ENCODE measurements at regions not wholly inside any gene's neighbourhood (a gene's known extent, or its start where the extent isn't known, plus 50 kb on each side); places are given as distances from the start of the nearest gene placed in this dataset.

- POLR2A ChIA-PET = no interaction called here
Observed at GRCh38 chr5:171624396-171624795, 161.2 kb upstream of the SMIM23 start.

GRCh38 chr5:171625646-171626045 is 160.0 kb upstream of the SMIM23 start:
- Histone ChIP-seq H3K27ac (ENCODE audit: low read depth, low read length, poor library complexity, severe bottlenecking) (no peak overlapping the region), H2AFZ (ENCODE audit: low read length) (no peak overlapping the region), H3K9me3 (ENCODE audit: low read length) (no peaks in the 10 kb centered on the region), H3K9me2 (ENCODE audit: insufficient read depth, low read length) (no peaks in the 10 kb centered on the region), H3K4me3 (ENCODE audit: low read depth, low read length, poor library complexity, severe bottlenecking) (no peak overlapping the region), H3K79me2 (ENCODE audit: insufficient read depth, low read depth, low read length) (no peaks in the 10 kb centered on the region), H4K20me1 (ENCODE audit: insufficient read depth, low read length) (no peaks in the 10 kb centered on the region; the same call in 1 of the 2 replicates), H3K36me3 (ENCODE audit: insufficient read depth, low read length) (no peaks in the 10 kb centered on the region), H3K4me2 (ENCODE audit: low read length) (no peak overlapping the region), H3K4me1 (ENCODE audit: insufficient read depth, low read length, poor library complexity, severe bottlenecking) (no peaks in the 10 kb centered on the region)
- no peak for DNase-seq (ENCODE audit: low spot score)
- TF ChIP-seq EZH2phosphoT487 (IDR thresholded peaks at IDR 0.05; ENCODE audit: borderline replicate concordance, low read depth, low read length) = no peak
- no peak for TF ChIP-seq CTCF (conservative IDR thresholded peaks at IDR 0.05; ENCODE audit: low read length)
- CTCF ChIA-PET (ENCODE audit: unreplicated experiment) = no interaction called here
- intact Hi-C loops (cut with micrococcal nuclease; ENCODE audit: unreplicated experiment) = no loop called here
- BruUV-seq (replicated peaks) = no TSS peak
- POLR2A ChIA-PET = no interaction called here

More at GRCh38 chr5:171624396-171624795, 161.2 kb upstream of the SMIM23 start:
- CTCF ChIA-PET (ENCODE audit: unreplicated experiment) = no interaction called here
- Histone ChIP-seq H3K4me2 (ENCODE audit: low read length) (no peak overlapping the region), H4K20me1 (ENCODE audit: insufficient read depth, low read length) (no peaks in the 10 kb centered on the region), H2AFZ (ENCODE audit: low read length) (no peak overlapping the region), H3K9me2 (ENCODE audit: insufficient read depth, low read length) (no peaks in the 10 kb centered on the region), H3K79me2 (ENCODE audit: insufficient read depth, low read depth, low read length) (no peaks in the 10 kb centered on the region), H3K9me3 (ENCODE audit: low read length) (no peaks in the 10 kb centered on the region), H3K4me3 (ENCODE audit: low read depth, low read length, poor library complexity, severe bottlenecking) (no peak overlapping the region), H3K36me3 (ENCODE audit: insufficient read depth, low read length) (no peaks in the 10 kb centered on the region), H3K4me1 (ENCODE audit: insufficient read depth, low read length, poor library complexity, severe bottlenecking) (no peaks in the 10 kb centered on the region), H3K27ac (ENCODE audit: low read depth, low read length, poor library complexity, severe bottlenecking) (no peak overlapping the region)
- DNase-seq (ENCODE audit: low spot score) = no peak
- TF ChIP-seq EZH2phosphoT487 (IDR thresholded peaks at IDR 0.05; ENCODE audit: borderline replicate concordance, low read depth, low read length) = no peak
- TF ChIP-seq CTCF (conservative IDR thresholded peaks at IDR 0.05; ENCODE audit: low read length) = no peak
- BruUV-seq (replicated peaks) = no TSS peak
- intact Hi-C loops (cut with micrococcal nuclease; ENCODE audit: unreplicated experiment) = no loop called here

- POLR2A ChIA-PET = no interaction called here
- H2AFZ ChIP-seq (ENCODE audit: low read length) = no peak overlapping the region
- H3K36me3 ChIP-seq (ENCODE audit: insufficient read depth, low read length) = no peaks in the 10 kb centered on the region
- H3K4me1 ChIP-seq (ENCODE audit: insufficient read depth, low read length, poor library complexity, severe bottlenecking) = no peaks in the 10 kb centered on the region
- no peaks in the 10 kb centered on the region; the same call in 1 of the 2 replicates for H4K20me1 ChIP-seq (ENCODE audit: insufficient read depth, low read length)
- CTCF ChIA-PET (ENCODE audit: unreplicated experiment) = no interaction called here
- DNase-seq (ENCODE audit: low spot score) = no peak
- H3K4me2 ChIP-seq (ENCODE audit: low read length) = no peak overlapping the region
- H3K9me2 ChIP-seq (ENCODE audit: insufficient read depth, low read length) = no peaks in the 10 kb centered on the region
- H3K79me2 ChIP-seq (ENCODE audit: insufficient read depth, low read depth, low read length) = no peaks in the 10 kb centered on the region
- H3K27ac ChIP-seq (ENCODE audit: low read depth, low read length, poor library complexity, severe bottlenecking) = no peak overlapping the region
- no peaks in the 10 kb centered on the region for H3K9me3 ChIP-seq (ENCODE audit: low read length)
- no peak overlapping the region for H3K4me3 ChIP-seq (ENCODE audit: low read depth, low read length, poor library complexity, severe bottlenecking)
- no peak for TF ChIP-seq CTCF (conservative IDR thresholded peaks at IDR 0.05; ENCODE audit: low read length)
- no peak for TF ChIP-seq EZH2phosphoT487 (IDR thresholded peaks at IDR 0.05; ENCODE audit: borderline replicate concordance, low read depth, low read length)
- intact Hi-C loops (cut with micrococcal nuclease; ENCODE audit: unreplicated experiment) = no loop called here
- no TSS peak for BruUV-seq (replicated peaks)
Observed at GRCh38 chr5:171627936-171628632, 157.5 kb upstream of the SMIM23 start.

All from OCI-LY7 (cell line).